Trophoblast cell (in vitro differentiated cells and primary cell): ENCODE measurements at regions not wholly inside any gene's neighbourhood (a gene's known extent, or its start where the extent isn't known, plus 50 kb on each side); places are given as distances from the start of the nearest gene placed in this dataset.
"Not testable (repeated sequence)": the region's sequence is repeated elsewhere in the genome, so short reads cannot be mapped to it uniquely, and the experiment has no call there.

Source experiments
- DNase-seq, 2 donors: peaks; one replicate each; pipeline ENCODE4 v3.0.0-alpha.2; 2016
- H2AFZ ChIP-seq: 2 replicates; pipeline ENCODE4 v1.6.1; 2013; ENCODE audit warnings: low read length, moderate library complexity, mild to moderate bottlenecking; ENCODE audit not compliant: insufficient read depth, poor library complexity
- H2AK5ac ChIP-seq: 2 replicates; pipeline ENCODE4 v1.6.1; 2013; ENCODE audit warnings: mild to moderate bottlenecking, low read length
- H2BK120ac ChIP-seq: 2 replicates; pipeline ENCODE4 v1.6.1; 2013; ENCODE audit warnings: low read length, mild to moderate bottlenecking, moderate library complexity; ENCODE audit not compliant: insufficient read depth, poor library complexity
- H2BK12ac ChIP-seq: 2 replicates; pipeline ENCODE4 v1.6.1; 2013; ENCODE audit warnings: mild to moderate bottlenecking, low read length, moderate library complexity
- H2BK5ac ChIP-seq: 2 replicates; pipeline ENCODE4 v1.6.1; 2013; ENCODE audit warnings: low read length, low read depth, moderate library complexity, mild to moderate bottlenecking; ENCODE audit not compliant: poor library complexity
- H3K14ac ChIP-seq: 2 replicates; pipeline ENCODE4 v1.6.1; 2013; ENCODE audit warnings: mild to moderate bottlenecking, low read length
- H3K18ac ChIP-seq: 2 replicates; pipeline ENCODE4 v1.6.1; 2013; ENCODE audit warnings: mild to moderate bottlenecking, low read length
- H3K23ac ChIP-seq: 2 replicates; pipeline ENCODE4 v1.6.1; 2013; ENCODE audit warnings: low read length
- H3K27ac ChIP-seq: 2 replicates; pipeline ENCODE4 v1.5.1; 2013; ENCODE audit warnings: low read depth, mild to moderate bottlenecking, inconsistent platforms, low read length, moderate library complexity
- H3K27me3 ChIP-seq: 2 replicates; pipeline ENCODE4 v1.6.1; 2013; ENCODE audit warnings: inconsistent platforms, mild to moderate bottlenecking, low read length, moderate library complexity; ENCODE audit not compliant: insufficient read depth
- H3K36me3 ChIP-seq, 2 experiments: 1 replicate in 1 of 2; 2 replicates in 1 of 2; pipeline ENCODE4 v1.6.1; 2013; ENCODE audit warnings: low read length in 2 of 2, mild to moderate bottlenecking in 2 of 2, moderate library complexity in 1 of 2; ENCODE audit not compliant: insufficient read depth in 2 of 2, control insufficient read depth in 1 of 2
- H3K4ac ChIP-seq: 2 replicates; pipeline ENCODE4 v1.6.1; 2013; ENCODE audit warnings: low read depth, mild to moderate bottlenecking, low read length, moderate library complexity
- H3K4me1 ChIP-seq, 2 experiments: 1 replicate in 1 of 2; 2 replicates in 1 of 2; pipeline ENCODE4 v1.6.1; 2013; ENCODE audit warnings: low read length in 2 of 2, mild to moderate bottlenecking in 2 of 2, moderate library complexity in 1 of 2; ENCODE audit not compliant: insufficient read depth in 2 of 2, control insufficient read depth in 1 of 2
- H3K4me2 ChIP-seq: 2 replicates; pipeline ENCODE4 v1.6.1; 2013; ENCODE audit warnings: inconsistent platforms, mild to moderate bottlenecking, low read length, moderate library complexity
- H3K4me3 ChIP-seq: 2 replicates; pipeline ENCODE4 v1.5.1; 2013; ENCODE audit warnings: mild to moderate bottlenecking, low read depth, low read length, inconsistent platforms
- H3K79me1 ChIP-seq: one replicate; pipeline ENCODE4 v1.6.1; 2013; ENCODE audit warnings: low read length
- H3K79me2 ChIP-seq: 2 replicates; pipeline ENCODE4 v1.6.1; 2013; ENCODE audit warnings: low read length, mild to moderate bottlenecking; ENCODE audit not compliant: control insufficient read depth, insufficient read depth, poor library complexity
- H3K9ac ChIP-seq: 2 replicates; pipeline ENCODE4 v1.6.1; 2013; ENCODE audit warnings: mild to moderate bottlenecking, low read length
- H3K9me3 ChIP-seq: 2 replicates; pipeline ENCODE4 v1.6.1; 2013; ENCODE audit warnings: low read depth, mild to moderate bottlenecking, control low read depth, inconsistent platforms, low read length; ENCODE audit not compliant: insufficient read depth
- H4K12ac ChIP-seq: 2 replicates; pipeline ENCODE4 v1.6.1; 2013; ENCODE audit warnings: low read depth, mild to moderate bottlenecking, low read length, moderate library complexity
- H4K8ac ChIP-seq: 2 replicates; pipeline ENCODE4 v1.6.1; 2013; ENCODE audit warnings: low read depth, mild to moderate bottlenecking, low read length, moderate library complexity
- H4K91ac ChIP-seq: one replicate; pipeline ENCODE4 v1.6.1; 2013; ENCODE audit warnings: low read depth, mild to moderate bottlenecking, low read length, moderate library complexity
- WGBS: extraction: QIAGEN DNeasy Blood & Tissue Kit; methylation state at CpG from one replicate; pipeline ENCODE4 v1.1.7; 2013; ENCODE audit warnings: missing lambda C conversion rate; ENCODE audit not compliant: insufficient read length, insufficient coverage; ENCODE audit errors: extremely low coverage; 5-methylcytosine and 5-hydroxymethylcytosine counted together

- not testable (repeated sequence) for H2BK120ac ChIP-seq, H3K4me2 ChIP-seq, H3K9ac ChIP-seq, H3K36me3 ChIP-seq, H3K27me3 ChIP-seq, H4K8ac ChIP-seq, H3K79me1 ChIP-seq, H3K79me2 ChIP-seq, H3K4me1 ChIP-seq, H2BK12ac ChIP-seq, H4K12ac ChIP-seq, H3K18ac ChIP-seq, H3K27ac ChIP-seq, H4K91ac ChIP-seq, H2AFZ ChIP-seq, H2BK5ac ChIP-seq, H3K9me3 ChIP-seq, H3K23ac ChIP-seq, H3K4ac ChIP-seq, H2AK5ac ChIP-seq, DNase-seq, H3K14ac ChIP-seq, H3K4me3 ChIP-seq
- no CpG with 5 or more reads among the region's 3 CpGs for WGBS
Measured at GRCh38 chr6:78665819-78666218, 201.5 kb upstream of the IRAK1BP1 start.

DNA sequence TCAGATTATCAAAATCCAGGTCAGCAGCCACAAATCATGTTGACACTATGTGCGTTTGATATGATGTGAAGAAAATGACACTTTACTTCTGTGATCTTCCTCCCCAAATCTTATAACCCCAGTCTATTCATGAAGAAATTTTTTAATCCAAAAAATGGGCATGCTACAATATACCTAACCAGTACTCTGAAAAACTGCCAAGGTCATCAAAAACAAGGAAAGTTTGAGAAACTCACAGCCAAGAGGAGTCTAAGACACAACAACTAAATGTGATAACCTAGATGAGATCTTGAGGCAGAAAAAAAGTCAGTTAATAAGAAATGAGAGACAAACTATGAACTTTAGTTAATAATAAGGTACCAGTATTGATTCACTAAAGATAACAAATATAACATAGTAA, 200.6 kb upstream of the IRAK1BP1 start:
- no peaks in the 10 kb centered on the region for H3K9me3 ChIP-seq
- no peaks in the 10 kb centered on the region for H3K36me3 ChIP-seq
- no peak overlapping the region for H2BK5ac ChIP-seq
- no peak overlapping the region for H3K4ac ChIP-seq
- no CpG with 5 or more reads among the region's 1 CpG for WGBS
- H3K4me1 ChIP-seq, result no peaks in the 10 kb centered on the region
- H2AK5ac ChIP-seq, result no peak overlapping the region
- no peak overlapping the region for H3K4me3 ChIP-seq
- no peak overlapping the region for H2BK120ac ChIP-seq
- H3K79me2 ChIP-seq, result no peaks in the 10 kb centered on the region
- no peak overlapping the region for H3K27ac ChIP-seq
- H4K91ac ChIP-seq, result no peak overlapping the region
- no peak overlapping the region for H3K4me2 ChIP-seq
- H2AFZ ChIP-seq, result no peak overlapping the region
- H3K23ac ChIP-seq, result no peak overlapping the region
- no peak overlapping the region for H3K18ac ChIP-seq
- H3K27me3 ChIP-seq, result no peaks in the 10 kb centered on the region
- no peak overlapping the region for H3K9ac ChIP-seq
- H2BK12ac ChIP-seq, result no peak overlapping the region
- H3K14ac ChIP-seq, result no peak overlapping the region
- H4K8ac ChIP-seq, result no peak overlapping the region
- no peak overlapping the region for H4K12ac ChIP-seq
- H3K79me1 ChIP-seq, result no peaks in the 10 kb centered on the region
- no peak for DNase-seq

GRCh38 chr6:78670156-78670555, 197.2 kb upstream of the IRAK1BP1 start:
- WGBS, result no CpG with 5 or more reads among the region's 2 CpGs

GRCh38 chr6:78670802-78671201, 196.5 kb upstream of the IRAK1BP1 start:
- no peak overlapping the region for H2BK5ac ChIP-seq
- no peak overlapping the region for H2BK12ac ChIP-seq
- no peak overlapping the region for H3K4me3 ChIP-seq
- no peak overlapping the region for H4K91ac ChIP-seq
- H2AK5ac ChIP-seq, result no peak overlapping the region
- H3K36me3 ChIP-seq, result no peaks in the 10 kb centered on the region
- H2BK120ac ChIP-seq, result no peak overlapping the region
- no peak overlapping the region for H3K4ac ChIP-seq
- H3K27me3 ChIP-seq, result no peaks in the 10 kb centered on the region
- no peak overlapping the region for H4K8ac ChIP-seq
- H3K79me2 ChIP-seq, result no peaks in the 10 kb centered on the region
- H3K18ac ChIP-seq, result no peak overlapping the region
- no CpG with 5 or more reads among the region's 2 CpGs for WGBS
- no peak overlapping the region for H3K9ac ChIP-seq
- no peak overlapping the region for H3K27ac ChIP-seq
- H3K4me2 ChIP-seq, result no peak overlapping the region
- no peaks in the 10 kb centered on the region for H3K79me1 ChIP-seq
- no peak overlapping the region for H2AFZ ChIP-seq
- no peak for DNase-seq
- no peaks in the 10 kb centered on the region for H3K4me1 ChIP-seq
- no peak overlapping the region for H4K12ac ChIP-seq
- no peaks in the 10 kb centered on the region for H3K9me3 ChIP-seq
- no peak overlapping the region for H3K14ac ChIP-seq
- H3K23ac ChIP-seq, result no peak overlapping the region

More at GRCh38 chr6:78670156-78670555, 197.2 kb upstream of the IRAK1BP1 start:
- H3K27ac ChIP-seq, result no peak overlapping the region
- no peak overlapping the region for H4K12ac ChIP-seq
- H2BK5ac ChIP-seq, result no peak overlapping the region
- H3K79me1 ChIP-seq, result no peaks in the 10 kb centered on the region
- H3K36me3 ChIP-seq, result no peaks in the 10 kb centered on the region
- H2AK5ac ChIP-seq, result no peak overlapping the region
- H3K4ac ChIP-seq, result no peak overlapping the region
- H3K18ac ChIP-seq, result no peak overlapping the region
- no peaks in the 10 kb centered on the region for H3K4me1 ChIP-seq
- no peaks in the 10 kb centered on the region for H3K79me2 ChIP-seq
- no peak overlapping the region for H2BK12ac ChIP-seq
- H2BK120ac ChIP-seq, result no peak overlapping the region
- no peaks in the 10 kb centered on the region for H3K27me3 ChIP-seq
- no peaks in the 10 kb centered on the region for H3K9me3 ChIP-seq
- no peak overlapping the region for H2AFZ ChIP-seq
- no peak overlapping the region for H3K14ac ChIP-seq
- no peak for DNase-seq
- H3K9ac ChIP-seq, result no peak overlapping the region
- H4K91ac ChIP-seq, result no peak overlapping the region
- no peak overlapping the region for H3K23ac ChIP-seq
- H4K8ac ChIP-seq, result no peak overlapping the region
- H3K4me3 ChIP-seq, result no peak overlapping the region
- H3K4me2 ChIP-seq, result no peak overlapping the region
